ENCODE measurements at regions not wholly inside any gene's neighbourhood (a gene's known extent, or its start where the extent isn't known, plus 50 kb on each side); places are given as distances from the start of the nearest gene placed in this dataset.

DNA sequence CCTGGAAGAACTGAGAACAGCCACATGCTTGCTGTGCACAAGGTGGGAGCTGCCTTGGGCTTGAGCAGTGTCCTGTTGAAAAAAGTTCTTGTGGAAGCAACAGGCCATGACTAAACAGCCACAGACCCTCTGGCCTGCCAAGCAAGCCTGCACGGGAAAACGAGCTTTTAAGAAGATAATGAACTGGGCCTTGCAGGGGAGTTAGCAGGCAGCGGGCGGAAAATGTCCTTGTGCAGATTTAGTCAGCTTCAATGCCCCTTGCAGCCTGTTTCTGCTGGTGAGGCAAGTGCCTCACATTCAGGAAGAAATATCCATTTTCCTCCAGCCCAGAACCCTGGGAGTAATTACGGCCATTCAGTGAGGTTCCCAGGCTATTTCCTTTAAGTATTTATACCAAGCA lies 126.2 kb upstream of the KLHL25 start:
- CTCF ChIA-PET: interaction anchor here (1.1 kb wide), 1 partner anchor 62 kb away, joined by 3 read pairs; no protein-coding TSS in a partner anchor
- BruUV-seq (replicated peaks): no TSS peak
- H3K9me3 Mint-ChIP-seq (ENCODE audit: unreplicated experiment): no peaks in the 10 kb centered on the region
- peaks cover 24% of the 10 kb centered on the region for H3K27me3 Mint-ChIP-seq (ENCODE audit: insufficient read depth, unreplicated experiment)
- no peak overlapping the region for H3K27ac Mint-ChIP-seq (ENCODE audit: low read depth, unreplicated experiment)
- POLR2A ChIA-PET: no interaction called here
- H3K4me1 Mint-ChIP-seq (ENCODE audit: insufficient read depth, unreplicated experiment): no peaks in the 10 kb centered on the region
- H3K36me3 Mint-ChIP-seq (ENCODE audit: insufficient read depth, unreplicated experiment): no peaks in the 10 kb centered on the region
- intact Hi-C loops (cut with micrococcal nuclease): no loop called here
- no peak for DNase-seq (ENCODE audit: unreplicated experiment)
- TF ChIP-seq, protein P1, sequence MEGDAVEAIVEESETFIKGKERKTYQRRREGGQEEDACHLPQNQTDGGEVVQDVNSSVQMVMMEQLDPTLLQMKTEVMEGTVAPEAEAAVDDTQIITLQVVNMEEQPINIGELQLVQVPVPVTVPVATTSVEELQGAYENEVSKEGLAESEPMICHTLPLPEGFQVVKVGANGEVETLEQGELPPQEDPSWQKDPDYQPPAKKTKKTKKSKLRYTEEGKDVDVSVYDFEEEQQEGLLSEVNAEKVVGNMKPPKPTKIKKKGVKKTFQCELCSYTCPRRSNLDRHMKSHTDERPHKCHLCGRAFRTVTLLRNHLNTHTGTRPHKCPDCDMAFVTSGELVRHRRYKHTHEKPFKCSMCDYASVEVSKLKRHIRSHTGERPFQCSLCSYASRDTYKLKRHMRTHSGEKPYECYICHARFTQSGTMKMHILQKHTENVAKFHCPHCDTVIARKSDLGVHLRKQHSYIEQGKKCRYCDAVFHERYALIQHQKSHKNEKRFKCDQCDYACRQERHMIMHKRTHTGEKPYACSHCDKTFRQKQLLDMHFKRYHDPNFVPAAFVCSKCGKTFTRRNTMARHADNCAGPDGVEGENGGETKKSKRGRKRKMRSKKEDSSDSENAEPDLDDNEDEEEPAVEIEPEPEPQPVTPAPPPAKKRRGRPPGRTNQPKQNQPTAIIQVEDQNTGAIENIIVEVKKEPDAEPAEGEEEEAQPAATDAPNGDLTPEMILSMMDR (IDR thresholded peaks at IDR 0.05; ENCODE audit: unreplicated experiment): no peak
- no peak overlapping the region for H3K4me3 Mint-ChIP-seq (ENCODE audit: unreplicated experiment)

DNA sequence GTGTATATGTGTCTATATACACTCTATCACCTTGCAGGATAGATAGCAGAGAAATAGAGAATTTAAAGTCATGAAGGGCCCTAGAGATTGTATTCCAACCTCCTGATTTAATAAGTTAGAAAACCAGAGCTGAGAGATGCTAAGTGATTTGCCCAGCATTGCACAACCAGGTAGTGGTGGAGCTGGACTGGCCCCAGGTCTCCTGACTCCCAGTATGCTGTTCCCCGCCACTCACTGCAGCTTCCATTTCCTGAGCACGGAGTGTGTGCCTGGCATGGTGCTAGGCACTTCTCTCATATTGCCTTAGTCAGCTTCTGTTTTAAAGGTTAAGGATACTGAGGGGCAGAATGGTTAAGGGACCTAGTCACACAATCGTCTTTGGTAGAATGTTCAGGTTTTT lies 129.4 kb upstream of the KLHL25 start:
- CTCF ChIA-PET: no interaction called here
- Mint-ChIP-seq H3K27me3 (ENCODE audit: insufficient read depth, unreplicated experiment) (no peaks in the 10 kb centered on the region), H3K4me3 (ENCODE audit: unreplicated experiment) (no peak overlapping the region)

DNA sequence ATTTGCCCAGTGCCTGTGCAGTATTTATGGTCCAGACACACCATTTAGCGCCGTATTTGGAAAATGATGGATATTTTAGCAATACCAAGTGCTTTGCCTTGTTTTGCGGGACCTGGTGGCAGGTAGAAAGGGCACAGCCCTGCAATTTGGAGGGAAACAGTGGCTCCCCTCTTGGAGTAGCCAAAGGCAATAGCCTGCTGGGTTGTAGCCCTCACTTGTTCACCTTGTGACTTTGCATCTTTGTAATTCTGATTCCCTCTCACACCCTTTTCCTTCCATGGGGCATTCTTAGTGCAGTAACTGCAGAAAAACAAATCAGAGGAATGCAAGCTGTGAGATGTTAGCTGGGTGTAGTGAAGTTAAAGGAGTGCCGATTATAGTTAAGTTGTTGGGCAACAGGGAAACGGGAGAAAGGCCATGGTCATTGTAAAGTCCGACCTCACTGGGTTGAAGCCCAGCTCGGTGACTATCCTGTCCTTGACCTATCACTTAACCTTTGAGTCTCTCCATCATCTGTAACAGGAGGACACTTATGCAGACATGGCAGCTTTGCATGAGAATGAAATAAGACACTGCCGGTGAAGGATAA lies 131.0 kb upstream of the KLHL25 start:
- no peaks in the 10 kb centered on the region for H3K27me3 Mint-ChIP-seq (ENCODE audit: insufficient read depth, unreplicated experiment)
- no peaks in the 10 kb centered on the region for H3K36me3 Mint-ChIP-seq (ENCODE audit: insufficient read depth, unreplicated experiment)
- H3K27ac Mint-ChIP-seq (ENCODE audit: low read depth, unreplicated experiment): no peak overlapping the region
- POLR2A ChIA-PET: no interaction called here
- CTCF ChIA-PET: no interaction called here
- H3K4me3 Mint-ChIP-seq (ENCODE audit: unreplicated experiment): no peak overlapping the region
- H3K9me3 Mint-ChIP-seq (ENCODE audit: unreplicated experiment): no peaks in the 10 kb centered on the region
- intact Hi-C loops (cut with micrococcal nuclease): no loop called here
- no TSS peak for BruUV-seq (replicated peaks)
- no peak for DNase-seq (ENCODE audit: unreplicated experiment)
- TF ChIP-seq, protein P1 (IDR thresholded peaks at IDR 0.05; ENCODE audit: unreplicated experiment): no peak
- no peaks in the 10 kb centered on the region for H3K4me1 Mint-ChIP-seq (ENCODE audit: insufficient read depth, unreplicated experiment)

More for the DNA sequence above, 129.4 kb upstream of the KLHL25 start:
- no TSS peak for BruUV-seq (replicated peaks)
- no peaks in the 10 kb centered on the region for H3K9me3 Mint-ChIP-seq (ENCODE audit: unreplicated experiment)
- TF ChIP-seq, protein P1 (IDR thresholded peaks at IDR 0.05; ENCODE audit: unreplicated experiment): no peak
- intact Hi-C loops (cut with micrococcal nuclease): no loop called here
- H3K4me1 Mint-ChIP-seq (ENCODE audit: insufficient read depth, unreplicated experiment): no peaks in the 10 kb centered on the region
- POLR2A ChIA-PET: no interaction called here
- no peak overlapping the region for H3K27ac Mint-ChIP-seq (ENCODE audit: low read depth, unreplicated experiment)
- DNase-seq (ENCODE audit: unreplicated experiment): no peak
- no peaks in the 10 kb centered on the region for H3K36me3 Mint-ChIP-seq (ENCODE audit: insufficient read depth, unreplicated experiment)

DNA sequence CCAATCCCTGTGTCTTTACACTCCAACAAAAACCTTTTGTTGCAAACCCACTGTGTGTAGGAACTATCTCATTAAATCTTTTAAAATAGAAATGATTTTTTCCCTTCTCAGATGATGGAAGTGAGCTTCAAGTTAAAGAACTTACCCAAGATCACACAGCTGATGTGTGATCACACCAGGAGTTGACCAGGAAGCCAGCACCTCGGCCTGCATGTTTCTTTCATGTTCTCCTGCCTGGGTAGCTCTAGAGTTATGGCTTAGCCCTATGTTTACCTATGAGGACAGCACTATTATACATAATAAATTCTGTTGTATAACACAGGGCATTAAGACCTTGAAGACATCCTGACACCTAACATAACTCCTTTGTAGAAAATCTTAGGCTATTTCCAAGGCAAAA lies 132.1 kb upstream of the KLHL25 start:
- H3K27ac Mint-ChIP-seq (ENCODE audit: low read depth, unreplicated experiment): no peak overlapping the region
- H3K4me3 Mint-ChIP-seq (ENCODE audit: unreplicated experiment): no peak overlapping the region
- H3K9me3 Mint-ChIP-seq (ENCODE audit: unreplicated experiment): no peaks in the 10 kb centered on the region
- DNase-seq (ENCODE audit: unreplicated experiment): no peak
- H3K27me3 Mint-ChIP-seq (ENCODE audit: insufficient read depth, unreplicated experiment): no peaks in the 10 kb centered on the region
- H3K4me1 Mint-ChIP-seq (ENCODE audit: insufficient read depth, unreplicated experiment): no peaks in the 10 kb centered on the region
- ChIA-PET CTCF (no interaction called here), POLR2A (no interaction called here)
- TF ChIP-seq, protein P1 (IDR thresholded peaks at IDR 0.05; ENCODE audit: unreplicated experiment): no peak
- intact Hi-C loops (cut with micrococcal nuclease): no loop called here
- BruUV-seq (replicated peaks): no TSS peak
- no peaks in the 10 kb centered on the region for H3K36me3 Mint-ChIP-seq (ENCODE audit: insufficient read depth, unreplicated experiment)

Measured in MCF 10A (cell line).